ENCODE measurements at regions not wholly inside any gene's neighbourhood (a gene's known extent, or its start where the extent isn't known, plus 50 kb on each side); places are given as distances from the start of the nearest gene placed in this dataset.

- Histone ChIP-seq H3K27ac (ENCODE audit: low read length) (no peak overlapping the region), H3K4me3 (ENCODE audit: low read length) (no peak overlapping the region), H3K9me2 (ENCODE audit: insufficient read depth, low read length) (no peaks in the 10 kb centered on the region), H2AFZ (ENCODE audit: low read depth, low read length) (no peak overlapping the region), H3K9ac (ENCODE audit: low read length) (no peak overlapping the region), H3F3A (ENCODE audit: insufficient read depth, low read length, poor library complexity, severe bottlenecking) (no peaks in the 10 kb centered on the region), H4K20me1 (ENCODE audit: insufficient read depth) (no peaks in the 10 kb centered on the region), H3K9me3 (ENCODE audit: low read length) (no peaks in the 10 kb centered on the region), H3K36me3 (ENCODE audit: insufficient read depth, low read length) (no peaks in the 10 kb centered on the region), H3K4me2 (ENCODE audit: low read length) (no peak overlapping the region), H3K27me3 (ENCODE audit: insufficient read depth, low read depth, low read length) (no peaks in the 10 kb centered on the region), H3K79me2 (replicated peaks; ENCODE audit: insufficient read depth, low read length) (no peaks in the 10 kb centered on the region)
- TF ChIP-seq MXI1 (conservative IDR thresholded peaks at IDR 0.05; ENCODE audit: poor library complexity, severe bottlenecking) (no peak), POLR2AphosphoS5 (IDR thresholded peaks at IDR 0.05) (no peak), SMC3 (conservative IDR thresholded peaks at IDR 0.05; ENCODE audit: poor library complexity) (no peak)
These were observed 555.8 kb upstream of the ALCAM start for GRCh38 chr3:104810896-104811295.

GRCh38 chr3:104816008-104816407 lies 550.7 kb upstream of the ALCAM start:
- Histone ChIP-seq H3K36me3 (ENCODE audit: insufficient read depth, low read length) (no peaks in the 10 kb centered on the region), H3K27me3 (ENCODE audit: insufficient read depth, low read depth, low read length) (no peaks in the 10 kb centered on the region), H3K79me2 (replicated peaks; ENCODE audit: insufficient read depth, low read length) (no peaks in the 10 kb centered on the region), H2AFZ (ENCODE audit: low read depth, low read length) (no peak overlapping the region), H3F3A (ENCODE audit: insufficient read depth, low read length, poor library complexity, severe bottlenecking) (no peaks in the 10 kb centered on the region), H3K27ac (ENCODE audit: low read length) (no peak overlapping the region), H3K4me3 (ENCODE audit: low read length) (no peak overlapping the region), H3K9me3 (ENCODE audit: low read length) (no peaks in the 10 kb centered on the region), H3K4me2 (ENCODE audit: low read length) (no peak overlapping the region), H4K20me1 (ENCODE audit: insufficient read depth) (no peaks in the 10 kb centered on the region), H3K9me2 (ENCODE audit: insufficient read depth, low read length) (no peaks in the 10 kb centered on the region), H3K9ac (ENCODE audit: low read length) (no peak overlapping the region)
- TF ChIP-seq MXI1 (conservative IDR thresholded peaks at IDR 0.05; ENCODE audit: poor library complexity, severe bottlenecking) = no peak
- TF ChIP-seq POLR2AphosphoS5 (IDR thresholded peaks at IDR 0.05) = no peak
- no peak for TF ChIP-seq CTCF (IDR thresholded peaks at IDR 0.05; ENCODE audit: poor library complexity, severe bottlenecking)
- no peak for TF ChIP-seq SMC3 (conservative IDR thresholded peaks at IDR 0.05; ENCODE audit: poor library complexity)
- TF ChIP-seq REST (IDR thresholded peaks at IDR 0.05; ENCODE audit: borderline replicate concordance) = no peak
- no peak for TF ChIP-seq RAD21 (conservative IDR thresholded peaks at IDR 0.05)
- TF ChIP-seq TAF1 (IDR thresholded peaks at IDR 0.05; ENCODE audit: low read depth) = no peak
- TF ChIP-seq EZH2 (IDR thresholded peaks at IDR 0.05; ENCODE audit: borderline replicate concordance, insufficient read depth, low read length, poor library complexity, severe bottlenecking) = no peak

- Histone ChIP-seq H3K9me2 (ENCODE audit: insufficient read depth, low read length) (no peaks in the 10 kb centered on the region), H2AFZ (ENCODE audit: low read depth, low read length) (no peak overlapping the region), H4K20me1 (ENCODE audit: insufficient read depth) (no peaks in the 10 kb centered on the region), H3K79me2 (replicated peaks; ENCODE audit: insufficient read depth, low read length) (no peaks in the 10 kb centered on the region), H3K4me2 (ENCODE audit: low read length) (no peak overlapping the region), H3K9me3 (ENCODE audit: low read length) (no peaks in the 10 kb centered on the region), H3K9ac (ENCODE audit: low read length) (no peak overlapping the region), H3K27me3 (ENCODE audit: insufficient read depth, low read depth, low read length) (no peaks in the 10 kb centered on the region), H3K27ac (ENCODE audit: low read length) (no peak overlapping the region), H3K36me3 (ENCODE audit: insufficient read depth, low read length) (no peaks in the 10 kb centered on the region), H3F3A (ENCODE audit: insufficient read depth, low read length, poor library complexity, severe bottlenecking) (no peaks in the 10 kb centered on the region), H3K4me3 (ENCODE audit: low read length) (no peak overlapping the region)
- TF ChIP-seq EZH2 (IDR thresholded peaks at IDR 0.05; ENCODE audit: borderline replicate concordance, insufficient read depth, low read length, poor library complexity, severe bottlenecking) (no peak), MXI1 (conservative IDR thresholded peaks at IDR 0.05; ENCODE audit: poor library complexity, severe bottlenecking) (no peak), EP300 (conservative IDR thresholded peaks at IDR 0.05; ENCODE audit: poor library complexity, severe bottlenecking) (no peak), TAF1 (IDR thresholded peaks at IDR 0.05; ENCODE audit: low read depth) (no peak), CTCF (IDR thresholded peaks at IDR 0.05; ENCODE audit: poor library complexity, severe bottlenecking) (no peak), REST (IDR thresholded peaks at IDR 0.05; ENCODE audit: borderline replicate concordance) (no peak), POLR2AphosphoS5 (IDR thresholded peaks at IDR 0.05) (no peak), SMC3 (conservative IDR thresholded peaks at IDR 0.05; ENCODE audit: poor library complexity) (no peak), RAD21 (conservative IDR thresholded peaks at IDR 0.05) (no peak)
These were observed 550.0 kb upstream of the ALCAM start for GRCh38 chr3:104816716-104817115.
